GM19035 (cell line): ENCODE measurements at regions not wholly inside any gene's neighbourhood (a gene's known extent, or its start where the extent isn't known, plus 50 kb on each side); places are given as distances from the start of the nearest gene placed in this dataset.
"Not testable (repeated sequence)": the region's sequence is repeated elsewhere in the genome, so short reads cannot be mapped to it uniquely, and the experiment has no call there.

Source experiments
- ATAC-seq: cut with Tn5 transposase; IDR thresholded peaks from one replicate; pipeline ENCODE4 v1.9.1; 2021; ENCODE audit not compliant: unreplicated experiment

DNA sequence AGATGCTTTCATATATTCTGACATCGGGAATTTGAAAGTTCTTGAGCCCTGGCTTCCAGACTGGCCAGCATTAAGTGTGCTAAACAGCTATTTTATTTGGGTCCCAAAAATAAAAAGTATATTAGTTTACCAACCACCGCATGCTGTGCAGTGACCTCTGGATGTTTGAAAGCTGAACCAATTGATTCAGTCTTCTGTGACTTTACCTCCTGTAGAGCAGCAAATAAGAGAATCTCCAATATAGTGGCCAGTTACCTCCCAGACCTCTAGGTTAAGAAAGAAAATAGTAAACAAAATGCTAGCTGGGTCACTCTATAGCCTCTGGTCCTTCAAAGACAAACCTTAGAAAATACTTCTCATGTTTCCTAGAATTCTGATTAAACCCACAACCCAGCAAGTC lies 424.6 kb upstream of the NFE2L3 start:
- no peak for ATAC-seq

DNA sequence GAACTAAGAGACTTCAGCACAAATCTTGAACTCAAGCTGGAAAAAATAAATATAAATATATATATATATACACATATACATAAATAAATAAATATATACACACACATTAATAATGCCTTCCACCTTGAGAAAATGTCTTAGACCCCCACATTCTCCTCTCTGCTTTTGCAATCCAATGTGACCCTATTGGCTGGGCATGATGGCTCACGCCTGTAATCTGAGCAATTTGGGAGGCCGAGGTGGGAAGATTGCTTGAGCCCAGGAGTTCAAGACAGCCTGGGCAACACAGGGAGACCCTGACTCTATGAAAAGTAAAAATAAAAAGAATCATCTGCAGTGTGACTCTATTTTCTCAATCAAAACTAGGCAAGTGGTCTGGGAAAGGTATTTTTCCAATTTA lies 424.1 kb upstream of the NFE2L3 start:
- ATAC-seq = no peak

DNA sequence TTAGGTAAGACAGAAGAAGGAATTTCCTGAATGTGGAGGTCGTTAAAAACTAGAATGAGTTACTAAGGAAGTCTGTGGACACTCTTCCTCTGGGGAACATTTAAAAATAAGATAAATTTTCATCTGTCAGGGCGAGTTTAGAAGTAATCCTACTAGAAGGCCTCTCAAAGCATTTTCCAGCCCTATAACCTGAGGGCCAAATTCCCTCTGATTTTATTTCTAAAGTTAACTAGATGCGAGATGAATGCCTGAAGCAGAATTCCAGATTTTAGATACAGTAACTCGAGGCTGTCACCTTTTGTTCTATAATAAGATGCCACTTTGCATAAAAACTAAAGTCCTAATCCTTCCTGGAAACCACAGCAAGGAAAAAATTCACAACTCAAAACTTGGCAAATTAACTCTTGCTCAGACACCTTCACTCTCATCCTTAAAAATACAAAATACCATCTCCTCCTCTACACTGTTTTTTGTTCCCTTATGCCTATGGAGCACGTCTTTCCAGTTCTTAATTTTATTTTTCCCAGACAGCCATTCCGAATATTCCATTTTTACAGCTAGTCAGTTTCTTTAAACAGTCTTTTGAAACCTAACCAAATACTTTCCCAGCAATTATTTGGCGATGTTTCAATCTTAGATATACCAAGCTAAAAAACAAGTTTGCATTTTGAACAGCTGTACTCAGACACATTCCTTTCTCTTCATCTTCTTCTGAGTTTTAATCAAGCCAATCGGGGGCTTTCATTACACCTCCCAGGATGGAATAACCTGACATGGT lies 420.7 kb upstream of the NFE2L3 start:
- ATAC-seq = no peak

DNA sequence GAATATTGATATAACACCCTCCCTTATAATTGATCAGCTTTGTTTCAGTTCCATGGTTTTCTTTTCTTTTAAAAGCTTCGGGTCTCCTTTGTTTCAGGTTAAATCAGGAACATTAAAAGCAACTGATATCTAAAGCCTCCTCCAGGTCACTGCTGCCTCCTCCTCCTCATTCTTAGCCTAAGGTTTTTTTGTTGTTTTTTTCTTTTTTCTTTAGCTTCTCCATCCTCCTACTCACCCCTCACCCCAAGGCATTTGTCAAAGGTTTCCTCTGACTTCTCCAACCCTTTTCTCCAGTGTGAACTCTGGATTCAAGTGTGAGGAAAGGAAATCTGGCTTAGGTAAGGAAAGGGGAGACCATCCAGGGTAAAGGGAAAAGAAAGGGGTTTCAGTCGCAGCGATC lies 420.2 kb upstream of the NFE2L3 start:
- ATAC-seq = no peak

DNA sequence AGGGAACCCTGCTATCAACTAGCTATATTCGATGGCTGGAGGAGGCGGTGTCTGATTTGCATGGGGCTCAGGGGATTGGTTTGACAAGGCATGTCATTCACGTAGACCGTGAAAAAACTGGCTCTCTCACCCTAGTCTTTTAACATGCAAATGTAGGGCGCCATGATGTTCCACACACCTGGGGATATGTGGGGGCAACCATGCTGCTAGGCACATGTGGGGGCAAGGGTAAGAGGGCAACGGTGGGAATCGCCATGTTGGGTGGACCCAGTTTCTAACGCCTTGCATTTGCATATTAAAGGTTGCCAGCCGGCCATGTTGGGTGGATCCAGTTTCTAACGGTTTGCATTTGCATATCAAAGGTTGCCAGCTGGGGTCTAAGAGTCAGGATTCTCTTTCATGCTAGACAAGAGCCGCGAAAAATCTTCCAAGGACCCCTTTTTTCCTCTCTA lies 419.2 kb upstream of the NFE2L3 start:
- no peak for ATAC-seq

DNA sequence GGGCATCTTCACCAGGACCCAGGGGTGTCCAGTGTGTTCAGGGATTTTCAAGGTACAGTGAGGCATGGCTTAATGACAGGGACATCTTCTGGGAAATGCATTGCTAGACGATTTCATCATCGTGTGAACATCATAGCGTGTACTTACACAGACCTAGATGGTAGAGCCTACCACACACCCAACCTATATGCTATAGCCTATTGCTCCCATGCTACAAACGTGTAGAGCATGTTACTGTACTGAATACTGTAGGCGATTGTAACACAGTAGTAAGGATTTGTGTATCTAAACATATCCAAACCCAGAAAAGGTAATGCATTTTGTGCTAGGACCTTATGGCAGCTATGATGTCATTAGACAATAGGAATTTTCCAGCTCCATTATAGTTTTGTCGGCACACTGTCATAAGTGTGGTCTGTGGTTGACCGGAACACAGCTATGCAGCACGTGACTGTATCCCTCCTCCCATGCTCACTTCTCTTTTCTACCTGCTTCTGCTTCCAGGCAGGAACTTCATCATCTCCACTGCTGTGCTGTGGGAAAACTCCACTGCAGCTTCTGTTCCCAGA lies 416.2 kb upstream of the NFE2L3 start:
- no peak for ATAC-seq

DNA sequence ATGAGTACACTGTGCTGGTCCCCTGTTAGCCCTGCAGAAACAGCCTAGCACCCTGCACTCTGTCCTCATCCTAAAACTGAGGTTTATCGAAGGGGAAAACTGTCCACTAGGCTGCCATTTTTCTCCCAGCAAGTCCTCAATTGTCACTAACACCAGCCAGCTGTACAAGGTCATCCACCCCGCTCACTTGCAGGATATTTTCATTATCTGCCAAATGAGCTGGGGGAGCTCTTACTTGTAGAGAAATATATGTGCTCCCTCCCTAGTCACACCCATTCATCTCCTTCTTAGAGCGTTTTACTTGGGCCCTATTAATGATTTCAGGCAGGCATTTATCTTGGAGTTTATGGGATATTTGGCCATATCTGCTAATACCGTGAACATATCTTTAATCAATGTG lies 413.5 kb upstream of the NFE2L3 start:
- no peak for ATAC-seq

DNA sequence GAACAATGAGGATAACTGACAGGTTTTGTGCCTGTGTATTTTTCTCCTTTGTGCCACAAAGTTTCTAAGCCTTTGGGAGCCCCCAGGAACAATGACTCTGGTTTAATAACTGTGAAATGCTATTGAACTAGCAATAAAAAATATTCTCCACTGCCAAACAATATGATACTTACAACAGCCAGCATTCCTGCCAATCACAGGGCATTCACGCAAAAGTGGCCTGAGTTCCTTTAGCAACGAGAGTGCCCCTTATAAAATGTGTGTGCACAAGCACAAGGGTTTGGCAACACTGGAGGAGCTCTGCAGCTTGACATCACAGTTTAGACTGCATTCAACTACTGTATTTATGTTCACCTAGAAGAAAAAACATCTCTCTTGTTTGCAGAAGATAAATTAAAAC lies 412.9 kb upstream of the NFE2L3 start:
- no peak for ATAC-seq

DNA sequence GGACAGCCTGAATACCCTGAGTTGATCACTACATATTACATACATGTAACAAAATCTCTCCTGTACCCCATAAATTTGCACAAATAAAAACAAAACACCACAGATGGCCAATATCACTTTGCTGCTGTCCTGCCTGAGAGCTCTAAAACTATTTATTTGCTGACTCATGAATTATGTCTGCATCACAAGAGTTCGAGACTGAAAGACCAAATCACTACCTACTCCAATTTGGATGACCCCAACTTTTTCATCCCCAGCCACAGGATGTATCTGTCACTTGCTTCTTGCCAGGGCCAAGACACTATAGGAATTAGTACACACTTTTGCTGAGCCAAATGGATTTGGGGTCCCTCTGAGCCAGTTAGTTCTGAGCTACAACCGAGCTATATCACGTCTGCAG lies 409.7 kb upstream of the NFE2L3 start:
- no peak for ATAC-seq

DNA sequence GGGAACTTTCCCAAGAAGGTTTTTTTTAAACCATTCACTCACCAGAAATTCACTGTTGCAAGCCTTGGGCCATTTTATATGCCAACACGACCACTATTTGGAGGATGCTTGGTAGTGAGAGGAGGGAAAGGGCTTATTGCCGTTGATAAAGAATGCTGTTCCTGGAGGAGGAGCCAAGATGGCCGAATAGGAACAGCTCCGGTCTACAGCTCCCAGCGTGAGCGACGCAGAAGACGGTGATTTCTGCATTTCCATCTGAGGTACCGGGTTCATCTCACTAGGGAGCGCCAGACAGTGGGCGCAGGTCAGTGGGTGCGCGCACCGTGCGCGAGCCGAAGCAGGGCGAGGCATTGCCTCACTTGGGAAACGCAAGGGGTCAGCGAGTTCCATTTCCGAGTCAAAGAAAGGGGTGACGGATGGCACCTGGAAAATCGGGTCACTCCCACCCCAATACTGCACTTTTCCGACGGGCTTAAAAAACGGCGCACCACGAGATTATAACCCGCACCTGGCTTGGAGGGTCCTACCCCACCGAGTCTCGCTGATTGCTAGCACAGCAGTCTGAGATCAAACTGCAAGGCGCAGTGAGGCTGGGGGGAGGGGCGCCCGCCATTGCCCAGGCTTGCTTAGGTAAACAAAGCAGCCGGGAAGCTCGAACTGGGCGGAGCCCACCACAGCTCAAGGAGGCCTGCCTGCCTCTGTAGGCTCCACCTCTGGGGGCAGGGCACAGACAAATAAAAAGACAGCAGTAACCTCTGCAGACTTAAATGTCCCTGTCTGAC lies 408.1 kb upstream of the NFE2L3 start:
- ATAC-seq = not testable (repeated sequence)

DNA sequence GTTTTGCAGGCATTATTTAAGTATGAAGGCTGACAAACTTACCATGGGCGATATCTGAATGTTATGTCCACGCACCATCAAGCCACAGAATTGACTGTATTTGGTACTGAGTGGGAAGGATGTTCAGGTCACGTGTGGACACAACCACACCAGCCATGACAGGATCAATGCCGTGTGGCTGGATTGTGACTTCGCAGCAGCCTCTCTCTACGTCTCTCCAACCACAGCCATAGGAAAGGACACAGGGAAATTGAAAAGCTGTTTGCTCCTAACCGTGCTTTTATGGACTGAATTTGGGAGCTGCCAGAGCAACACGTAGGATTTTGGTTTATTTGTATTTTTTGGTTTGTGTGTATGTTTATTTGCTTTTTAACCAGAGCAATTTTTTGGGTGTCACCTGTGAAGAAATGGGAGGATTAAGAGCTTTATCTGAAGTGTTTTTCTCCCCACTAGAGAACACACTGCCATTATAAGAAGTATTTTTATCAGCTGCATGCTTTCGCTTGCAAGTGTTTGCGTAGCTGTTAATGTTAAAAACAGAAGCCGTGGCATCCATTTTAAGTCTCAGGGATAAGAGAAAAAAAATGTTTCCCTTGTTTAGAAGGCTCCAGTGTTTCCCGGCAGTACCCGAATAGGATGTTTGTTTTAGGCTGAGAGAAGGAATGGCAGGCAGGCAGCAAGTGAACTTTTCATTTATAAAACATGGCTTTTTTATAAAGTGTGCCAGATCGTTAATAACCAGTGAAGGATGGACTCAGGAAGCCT lies 401.1 kb upstream of the NFE2L3 start:
- no peak for ATAC-seq

DNA sequence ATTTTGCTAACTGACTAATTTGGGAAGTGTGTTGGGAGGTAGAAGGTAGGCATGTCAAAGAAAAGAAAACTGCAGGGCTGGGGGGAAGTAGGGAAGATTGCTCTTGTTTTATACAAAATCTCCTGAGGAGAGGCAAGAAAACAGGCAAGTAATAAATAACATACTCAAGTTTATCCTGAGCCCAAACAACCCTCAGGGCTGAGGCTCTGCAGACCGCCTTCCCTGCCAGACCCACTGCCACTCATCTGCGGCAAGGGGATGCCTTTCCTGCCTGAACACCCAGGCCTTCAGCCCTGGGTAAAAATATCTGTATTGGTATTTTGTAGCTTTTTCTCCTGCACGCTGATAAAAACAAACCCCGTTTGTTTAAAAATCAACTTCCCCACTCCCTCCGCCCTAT lies 399.8 kb upstream of the NFE2L3 start:
- no peak for ATAC-seq

DNA sequence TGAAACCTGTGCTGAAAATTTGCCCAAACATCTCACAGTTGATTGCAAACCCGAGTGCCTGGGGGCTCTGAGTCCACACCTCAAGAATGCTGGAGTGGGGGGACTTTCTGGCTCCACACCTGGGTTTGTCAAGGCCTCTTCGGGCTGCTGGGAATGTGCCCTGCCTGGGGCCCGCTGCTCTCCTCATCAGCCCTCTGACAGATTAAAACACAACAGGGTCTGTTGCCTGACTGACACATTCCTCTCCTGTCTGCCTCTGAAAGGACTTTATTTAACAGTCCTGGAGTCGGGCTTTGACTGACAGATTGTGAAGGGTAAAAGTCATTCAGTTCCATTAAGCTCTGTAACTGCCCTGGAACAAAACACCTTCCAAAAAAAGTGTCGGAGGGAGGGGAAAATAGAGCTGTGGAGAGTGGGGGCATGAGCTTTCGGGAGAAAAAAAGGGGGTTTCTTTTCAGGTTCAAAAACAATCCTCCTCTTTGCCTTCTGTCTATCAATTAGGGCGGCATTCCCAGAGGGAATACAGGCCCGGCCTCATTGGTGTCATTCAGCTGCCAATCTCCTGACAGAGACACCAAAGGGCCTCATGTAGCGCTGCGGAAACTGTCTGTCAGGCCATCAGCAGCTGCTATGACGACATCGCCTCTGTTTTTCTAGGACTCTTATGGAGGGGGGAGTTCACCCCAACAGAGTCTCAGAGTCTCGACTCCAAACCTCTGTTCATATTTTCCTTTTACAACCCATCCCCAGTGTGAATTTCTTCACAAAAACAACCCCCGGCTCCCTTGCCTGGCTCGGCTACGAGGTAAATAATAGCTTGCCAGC lies 398.8 kb upstream of the NFE2L3 start:
- ATAC-seq = no peak

DNA sequence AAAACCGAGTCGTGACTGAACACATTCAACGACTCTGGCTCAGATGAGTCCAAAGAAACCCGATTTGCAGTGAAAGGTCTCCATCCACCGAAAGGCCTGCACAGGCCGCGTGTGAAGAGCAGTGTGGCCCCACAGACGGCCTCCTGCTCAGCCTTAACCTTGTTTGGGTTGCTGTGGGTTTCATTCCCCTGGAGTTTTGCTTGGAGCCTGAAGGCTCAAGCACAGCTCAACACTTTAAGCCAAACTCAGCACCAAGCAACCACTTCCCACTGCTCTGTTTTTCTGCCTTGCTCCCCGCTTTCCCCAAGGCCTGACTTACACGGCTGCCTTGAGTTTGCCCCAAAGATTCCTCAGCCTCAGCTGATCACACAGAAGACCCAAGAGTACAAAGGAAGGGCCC lies 398.2 kb upstream of the NFE2L3 start:
- no peak for ATAC-seq

DNA sequence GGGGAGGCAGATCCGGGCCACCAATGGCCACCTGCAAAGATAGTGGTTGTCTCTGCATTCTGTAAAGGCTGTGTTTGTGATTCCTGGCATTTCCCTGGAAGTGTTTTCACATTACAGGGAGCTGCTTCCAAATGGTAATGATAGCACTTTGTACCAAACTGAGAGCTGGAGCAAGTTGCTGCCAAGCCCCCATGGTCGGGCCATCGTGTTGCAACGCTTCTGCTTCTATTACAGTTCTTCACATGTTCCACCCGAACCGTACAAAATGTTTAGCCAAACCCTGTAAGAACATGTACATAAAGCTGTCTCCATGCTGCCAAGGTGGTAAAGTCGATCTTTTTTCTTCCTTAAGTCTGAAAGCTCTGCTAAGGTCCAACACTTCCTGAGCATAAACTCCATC lies 397.7 kb upstream of the NFE2L3 start:
- ATAC-seq = no peak

DNA sequence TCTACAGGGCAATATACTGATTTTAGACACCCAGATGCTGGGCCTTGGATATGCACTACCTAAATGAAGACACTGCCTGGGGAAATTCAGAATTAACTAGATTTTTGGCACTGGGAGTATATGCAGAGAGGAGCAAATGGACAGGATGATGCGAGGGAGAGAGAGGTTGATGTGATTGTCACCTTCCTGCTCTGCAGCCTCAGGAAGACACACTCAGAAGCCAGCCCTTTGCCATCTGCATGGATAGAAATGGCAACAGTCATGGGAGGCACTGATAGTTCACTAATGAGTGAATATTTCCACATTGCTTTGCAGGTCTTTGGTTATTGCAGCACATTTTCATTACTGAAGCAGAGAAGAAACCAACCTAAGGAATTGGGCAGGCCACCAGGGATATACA lies 397.2 kb upstream of the NFE2L3 start:
- no peak for ATAC-seq

DNA sequence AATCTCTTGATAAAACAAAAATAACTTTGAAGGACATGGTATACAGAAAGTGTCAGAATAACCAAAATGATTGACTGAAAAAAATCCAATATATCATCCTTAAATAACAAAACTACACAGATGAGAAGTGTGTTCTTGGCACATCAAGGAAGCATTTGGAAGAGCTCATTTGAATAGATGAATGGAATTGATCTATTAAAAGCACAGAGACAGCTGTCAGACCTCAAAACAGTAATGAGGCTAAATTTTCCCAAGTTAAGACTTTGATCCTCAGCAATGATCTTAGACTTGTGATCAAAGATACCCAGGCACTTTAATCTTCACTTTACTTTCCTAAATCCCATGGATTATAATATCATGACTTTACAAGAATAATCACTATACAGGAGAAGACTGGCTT lies 395.4 kb upstream of the NFE2L3 start:
- no peak for ATAC-seq

DNA sequence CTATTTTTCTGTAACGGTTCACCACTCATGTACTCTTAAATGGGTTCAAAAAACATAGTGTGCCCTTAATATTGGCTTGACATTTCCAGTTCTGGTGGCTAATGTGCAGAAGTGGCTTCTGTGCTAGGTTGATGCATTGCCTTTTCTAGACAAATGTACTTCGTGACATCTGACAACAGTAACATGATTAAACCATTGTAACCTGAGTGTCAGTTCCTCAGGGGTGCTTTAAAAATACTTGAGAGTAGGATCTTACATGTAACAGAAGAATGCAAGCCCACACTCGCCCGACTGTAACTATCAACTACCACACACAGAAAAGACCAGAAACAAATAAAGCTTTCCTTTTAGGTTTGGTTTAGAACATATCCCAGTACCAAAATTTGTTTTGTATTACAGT lies 393.4 kb upstream of the NFE2L3 start:
- no peak for ATAC-seq

DNA sequence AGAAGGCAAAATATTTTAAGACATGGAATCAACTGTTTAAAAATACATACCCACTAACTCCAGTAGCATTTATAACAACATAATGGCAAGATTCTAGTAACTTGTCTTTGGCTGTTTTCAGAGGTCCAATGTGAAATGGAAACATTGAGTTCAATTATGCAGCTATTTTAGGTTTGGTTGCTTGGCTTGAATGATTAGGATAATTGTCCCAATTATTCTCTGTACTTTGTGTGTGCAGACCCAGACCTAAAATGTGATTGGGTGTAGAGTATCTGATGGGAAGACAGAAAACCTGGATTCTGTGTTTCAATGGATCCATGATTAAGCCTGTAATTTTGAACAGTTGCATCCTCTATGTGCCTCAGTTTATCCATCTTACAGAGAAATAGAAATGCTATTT lies 392.7 kb upstream of the NFE2L3 start:
- no peak for ATAC-seq

DNA sequence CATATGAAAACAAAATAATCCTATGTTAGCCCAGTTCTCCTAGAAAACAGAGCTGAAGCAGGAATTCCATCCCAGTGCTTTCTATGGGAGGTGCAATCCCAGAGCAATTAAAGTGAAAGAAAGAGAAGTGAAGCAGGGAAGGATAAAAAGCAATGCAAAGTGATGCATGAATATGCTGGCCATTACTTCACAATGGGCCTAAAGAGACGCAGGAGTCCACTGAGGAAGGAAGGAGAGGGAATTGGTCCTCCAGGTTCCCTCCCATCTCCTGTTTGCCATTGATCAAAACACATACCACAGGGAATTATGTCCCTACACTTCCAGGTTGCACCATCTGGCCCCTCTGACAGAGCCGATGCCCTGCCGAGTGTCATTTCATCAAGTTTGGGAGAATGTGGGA lies 392.2 kb upstream of the NFE2L3 start:
- ATAC-seq = no peak
